H1 (cell line): ENCODE measurements at regions not wholly inside any gene's neighbourhood (a gene's known extent, or its start where the extent isn't known, plus 50 kb on each side); places are given as distances from the start of the nearest gene placed in this dataset.

Experiments used
- BCL11A ChIP-seq, 2 experiments: IDR thresholded peaks; one replicate each; pipeline ENCODE4 v1.6.1; 2011; ENCODE audit warnings: low read depth in 2 of 2, low read length in 2 of 2, mild to moderate bottlenecking in 2 of 2

GRCh38 chr3:153670577-153670976, 450.6 kb upstream of the ARHGEF26 start (continued):
- TF ChIP-seq BCL11A (IDR thresholded peaks at IDR 0.05; ENCODE audit: low read depth in 2 of 2, low read length in 2 of 2) = no peak
- TF ChIP-seq, all 59 proteins: peak for 0
